ENCODE measurements at regions not wholly inside any gene's neighbourhood (a gene's known extent, or its start where the extent isn't known, plus 50 kb on each side); places are given as distances from the start of the nearest gene placed in this dataset.

GRCh38 chr6:164523087-164523654, 786.2 kb downstream of the C6orf118 start:
- Mint-ChIP-seq H3K27ac (ENCODE audit: unreplicated experiment) (no peak overlapping the region), H3K4me3 (ENCODE audit: unreplicated experiment) (no peak overlapping the region), H3K4me1 (ENCODE audit: low read depth) (no peaks in the 10 kb centered on the region), H3K27me3 (ENCODE audit: low read depth) (no peaks in the 10 kb centered on the region), H3K9me3 (ENCODE audit: low read depth) (peaks cover 32% of the 10 kb centered on the region), H3K36me3 (ENCODE audit: low read depth) (no peaks in the 10 kb centered on the region)
- no peak for TF ChIP-seq CTCF (IDR thresholded peaks at IDR 0.05)
- no peak for DNase-seq (ENCODE audit: low spot score)

- H3K27ac Mint-ChIP-seq (ENCODE audit: unreplicated experiment) = no peak overlapping the region
- DNase-seq (ENCODE audit: low spot score) = no peak
- no peak for TF ChIP-seq CTCF (IDR thresholded peaks at IDR 0.05)
- H3K27me3 Mint-ChIP-seq (ENCODE audit: low read depth) = no peaks in the 10 kb centered on the region
- H3K36me3 Mint-ChIP-seq (ENCODE audit: low read depth) = no peaks in the 10 kb centered on the region
- no peak overlapping the region for H3K4me3 Mint-ChIP-seq (ENCODE audit: unreplicated experiment)
- H3K9me3 Mint-ChIP-seq (ENCODE audit: low read depth) = peaks cover 29% of the 10 kb centered on the region
- H3K4me1 Mint-ChIP-seq (ENCODE audit: low read depth) = no peaks in the 10 kb centered on the region
Measured at GRCh38 chr6:164520916-164521315, 788.5 kb downstream of the C6orf118 start.

- DNase-seq (ENCODE audit: low spot score) = no peak
- Mint-ChIP-seq H3K27ac (ENCODE audit: unreplicated experiment) (no peak overlapping the region), H3K9me3 (ENCODE audit: low read depth) (peaks cover 8% of the 10 kb centered on the region), H3K4me1 (ENCODE audit: low read depth) (no peaks in the 10 kb centered on the region), H3K27me3 (ENCODE audit: low read depth) (no peaks in the 10 kb centered on the region), H3K36me3 (ENCODE audit: low read depth) (no peaks in the 10 kb centered on the region), H3K4me3 (ENCODE audit: unreplicated experiment) (no peak overlapping the region)
- TF ChIP-seq CTCF (IDR thresholded peaks at IDR 0.05) = no peak
Measured at GRCh38 chr6:164507206-164507940, 802.0 kb downstream of the C6orf118 start.

- Mint-ChIP-seq H3K27me3 (ENCODE audit: low read depth) (no peaks in the 10 kb centered on the region), H3K4me3 (ENCODE audit: unreplicated experiment) (no peak overlapping the region), H3K36me3 (ENCODE audit: low read depth) (no peaks in the 10 kb centered on the region), H3K27ac (ENCODE audit: unreplicated experiment) (no peak overlapping the region), H3K9me3 (ENCODE audit: low read depth) (peaks cover 8% of the 10 kb centered on the region), H3K4me1 (ENCODE audit: low read depth) (no peaks in the 10 kb centered on the region)
- no peak for TF ChIP-seq CTCF (IDR thresholded peaks at IDR 0.05)
- DNase-seq (ENCODE audit: low spot score) = no peak
Measured at GRCh38 chr6:164505425-164505824, 804.0 kb downstream of the C6orf118 start.

GRCh38 chr6:164502833-164503232, 806.6 kb downstream of the C6orf118 start:
- Mint-ChIP-seq H3K4me3 (ENCODE audit: unreplicated experiment) (no peak overlapping the region), H3K9me3 (ENCODE audit: low read depth) (peaks cover 8% of the 10 kb centered on the region), H3K4me1 (ENCODE audit: low read depth) (no peaks in the 10 kb centered on the region), H3K27ac (ENCODE audit: unreplicated experiment) (no peak overlapping the region), H3K36me3 (ENCODE audit: low read depth) (no peaks in the 10 kb centered on the region), H3K27me3 (ENCODE audit: low read depth) (peaks cover 2% of the 10 kb centered on the region)
- DNase-seq (ENCODE audit: low spot score) = no peak
- no peak for TF ChIP-seq CTCF (IDR thresholded peaks at IDR 0.05)
